ENCODE measurements at regions not wholly inside any gene's neighbourhood (a gene's known extent, or its start where the extent isn't known, plus 50 kb on each side); places are given as distances from the start of the nearest gene placed in this dataset.

DNA sequence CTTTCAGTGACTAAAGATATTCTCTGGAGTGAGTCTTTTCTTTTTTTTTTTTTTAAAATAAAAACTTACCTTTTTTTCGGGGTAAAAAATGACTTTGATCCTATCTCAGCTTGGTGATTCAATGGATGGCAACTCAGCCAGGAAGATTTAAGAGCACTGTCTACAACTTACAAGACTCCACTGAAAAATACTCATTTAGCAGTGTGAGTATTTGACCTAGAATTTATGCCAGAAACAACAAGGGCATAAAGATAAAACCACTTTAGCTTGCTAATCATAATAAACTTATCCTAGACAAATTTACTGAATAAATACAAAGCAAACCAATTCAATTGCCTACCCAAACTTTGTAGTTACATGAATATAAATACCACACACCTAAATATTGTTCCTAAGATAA lies 446.6 kb downstream of the RPS29 start:
- DNase-seq, result no peak
- H3F3A ChIP-seq (ENCODE audit: low read length, unreplicated experiment), result no peaks in the 10 kb centered on the region
- H3K27me3 ChIP-seq (ENCODE audit: low read length), result no peaks in the 10 kb centered on the region
- H3K9me3 ChIP-seq (ENCODE audit: low read length), result no peaks in the 10 kb centered on the region
- no peak overlapping the region for H3K9ac ChIP-seq (ENCODE audit: low read length)
- BruUV-seq (replicated peaks), result no TSS peak
- H3K79me2 ChIP-seq (ENCODE audit: low read length), result no peaks in the 10 kb centered on the region
- no peaks in the 10 kb centered on the region for H3K4me1 ChIP-seq (ENCODE audit: insufficient read depth, low read length)
- TF ChIP-seq EZH2 (IDR thresholded peaks at IDR 0.05; ENCODE audit: low read length, unreplicated experiment) (no peak), EZH2phosphoT487 (IDR thresholded peaks at IDR 0.05; ENCODE audit: borderline replicate concordance, low read length) (no peak)
- TF ChIP-seq, protein P1, sequence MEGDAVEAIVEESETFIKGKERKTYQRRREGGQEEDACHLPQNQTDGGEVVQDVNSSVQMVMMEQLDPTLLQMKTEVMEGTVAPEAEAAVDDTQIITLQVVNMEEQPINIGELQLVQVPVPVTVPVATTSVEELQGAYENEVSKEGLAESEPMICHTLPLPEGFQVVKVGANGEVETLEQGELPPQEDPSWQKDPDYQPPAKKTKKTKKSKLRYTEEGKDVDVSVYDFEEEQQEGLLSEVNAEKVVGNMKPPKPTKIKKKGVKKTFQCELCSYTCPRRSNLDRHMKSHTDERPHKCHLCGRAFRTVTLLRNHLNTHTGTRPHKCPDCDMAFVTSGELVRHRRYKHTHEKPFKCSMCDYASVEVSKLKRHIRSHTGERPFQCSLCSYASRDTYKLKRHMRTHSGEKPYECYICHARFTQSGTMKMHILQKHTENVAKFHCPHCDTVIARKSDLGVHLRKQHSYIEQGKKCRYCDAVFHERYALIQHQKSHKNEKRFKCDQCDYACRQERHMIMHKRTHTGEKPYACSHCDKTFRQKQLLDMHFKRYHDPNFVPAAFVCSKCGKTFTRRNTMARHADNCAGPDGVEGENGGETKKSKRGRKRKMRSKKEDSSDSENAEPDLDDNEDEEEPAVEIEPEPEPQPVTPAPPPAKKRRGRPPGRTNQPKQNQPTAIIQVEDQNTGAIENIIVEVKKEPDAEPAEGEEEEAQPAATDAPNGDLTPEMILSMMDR (conservative IDR thresholded peaks at IDR 0.05; ENCODE audit: low read depth, low read length), result no peak
- intact Hi-C loops (cut with micrococcal nuclease), result no loop called here
- CTCF ChIA-PET, result no interaction called here
- no peak overlapping the region for H3K4me3 ChIP-seq (ENCODE audit: low read length)
- no peaks in the 10 kb centered on the region for H3K9me2 ChIP-seq (replicated peaks; ENCODE audit: low read length)
- H2AFZ ChIP-seq (ENCODE audit: low read length), result no peak overlapping the region
- ATAC-seq, result no peak
- POLR2A ChIA-PET (ENCODE audit: unreplicated experiment), result no interaction called here
- H3K36me3 ChIP-seq (ENCODE audit: low read depth, low read length), result no peaks in the 10 kb centered on the region; the same call in 1 of the 2 replicates
- no peaks in the 10 kb centered on the region for H4K20me1 ChIP-seq (ENCODE audit: low read length)
- no peak overlapping the region for H3K27ac ChIP-seq (ENCODE audit: low read length)
- H3K4me2 ChIP-seq (ENCODE audit: low read length), result no peak overlapping the region

DNA sequence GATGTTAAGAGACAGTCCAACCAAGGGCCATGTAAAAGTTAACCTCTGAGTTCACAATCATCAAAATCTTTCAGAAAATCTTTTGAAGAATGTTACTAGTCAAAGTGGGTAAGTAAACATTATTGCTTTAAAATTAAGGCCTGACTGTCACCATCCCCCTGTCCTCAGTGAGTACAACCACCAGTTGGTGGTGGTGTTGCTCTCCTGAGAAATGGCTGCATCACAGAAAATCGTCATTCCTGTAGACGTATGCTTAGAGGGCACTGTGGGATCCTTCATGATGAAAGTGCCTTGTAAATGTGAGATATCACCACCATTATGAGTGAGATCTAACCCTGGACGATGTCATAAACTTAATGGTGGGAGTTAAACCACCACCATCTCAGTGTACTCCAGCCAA lies 451.2 kb downstream of the RPS29 start:
- Histone ChIP-seq H3F3A (ENCODE audit: low read length, unreplicated experiment) (no peaks in the 10 kb centered on the region), H3K79me2 (ENCODE audit: low read length) (no peaks in the 10 kb centered on the region), H3K4me2 (ENCODE audit: low read length) (no peak overlapping the region), H2AFZ (ENCODE audit: low read length) (no peak overlapping the region), H3K4me3 (ENCODE audit: low read length) (no peak overlapping the region), H3K9me2 (replicated peaks; ENCODE audit: low read length) (no peaks in the 10 kb centered on the region), H3K4me1 (ENCODE audit: insufficient read depth, low read length) (no peaks in the 10 kb centered on the region), H3K9ac (ENCODE audit: low read length) (no peak overlapping the region), H3K27me3 (ENCODE audit: low read length) (no peaks in the 10 kb centered on the region), H3K36me3 (ENCODE audit: low read depth, low read length) (no peaks in the 10 kb centered on the region; the same call in 1 of the 2 replicates), H3K9me3 (ENCODE audit: low read length) (no peaks in the 10 kb centered on the region), H3K27ac (ENCODE audit: low read length) (no peak overlapping the region), H4K20me1 (ENCODE audit: low read length) (no peaks in the 10 kb centered on the region)
- DNase-seq (peak; percentile 15), ATAC-seq (no peak)
- no TSS peak for BruUV-seq (replicated peaks)
- TF ChIP-seq, protein P1 (conservative IDR thresholded peaks at IDR 0.05; ENCODE audit: low read depth, low read length), result no peak; the same call in 1 of the 2 replicates
- TF ChIP-seq EZH2phosphoT487 (IDR thresholded peaks at IDR 0.05; ENCODE audit: borderline replicate concordance, low read length), result no peak
- TF ChIP-seq EZH2 (IDR thresholded peaks at IDR 0.05; ENCODE audit: low read length, unreplicated experiment), result no peak
- intact Hi-C loops (cut with micrococcal nuclease), result no loop called here
- POLR2A ChIA-PET (ENCODE audit: unreplicated experiment), result no interaction called here
- CTCF ChIA-PET, result no interaction called here

DNA sequence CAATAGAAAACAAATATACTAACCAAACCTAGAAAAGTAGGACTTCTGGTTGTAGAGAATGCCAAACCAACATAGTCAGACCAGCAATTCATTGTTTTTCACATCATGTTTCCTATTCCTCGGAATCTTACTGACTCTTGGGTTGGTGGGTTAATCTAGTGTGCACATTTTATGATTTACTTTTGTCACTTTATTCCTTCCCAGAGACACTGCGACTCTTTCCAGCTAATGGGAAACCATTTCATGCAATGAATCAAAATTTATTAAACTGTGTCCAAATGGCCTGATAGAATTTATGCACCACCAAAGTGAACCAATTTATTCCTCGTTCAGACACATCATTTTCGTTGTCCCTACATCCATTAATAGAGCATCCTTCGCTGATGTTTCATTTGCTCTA lies 464.9 kb downstream of the RPS29 start:
- Histone ChIP-seq H4K20me1 (ENCODE audit: low read length) (no peaks in the 10 kb centered on the region), H3K9me2 (replicated peaks; ENCODE audit: low read length) (no peaks in the 10 kb centered on the region), H3K4me3 (ENCODE audit: low read length) (no peak overlapping the region), H2AFZ (ENCODE audit: low read length) (no peak overlapping the region), H3K4me2 (ENCODE audit: low read length) (no peak overlapping the region), H3K79me2 (ENCODE audit: low read length) (no peaks in the 10 kb centered on the region), H3K27me3 (ENCODE audit: low read length) (peaks cover 18% of the 10 kb centered on the region), H3F3A (ENCODE audit: low read length, unreplicated experiment) (no peaks in the 10 kb centered on the region), H3K27ac (ENCODE audit: low read length) (no peak overlapping the region), H3K9ac (ENCODE audit: low read length) (no peak overlapping the region), H3K4me1 (ENCODE audit: insufficient read depth, low read length) (no peaks in the 10 kb centered on the region), H3K9me3 (ENCODE audit: low read length) (no peaks in the 10 kb centered on the region), H3K36me3 (ENCODE audit: low read depth, low read length) (no peaks in the 10 kb centered on the region)
- CTCF ChIA-PET, result no interaction called here
- DNase-seq, result no peak
- BruUV-seq (replicated peaks), result no TSS peak
- POLR2A ChIA-PET (ENCODE audit: unreplicated experiment), result no interaction called here
- TF ChIP-seq EZH2phosphoT487 (IDR thresholded peaks at IDR 0.05; ENCODE audit: borderline replicate concordance, low read length), result no peak
- no peak for TF ChIP-seq EZH2 (IDR thresholded peaks at IDR 0.05; ENCODE audit: low read length, unreplicated experiment)
- TF ChIP-seq, protein P1 (conservative IDR thresholded peaks at IDR 0.05; ENCODE audit: low read depth, low read length), result no peak
- no peak for ATAC-seq
- intact Hi-C loops (cut with micrococcal nuclease), result no loop called here
